ENCODE measurements at regions not wholly inside any gene's neighbourhood (a gene's known extent, or its start where the extent isn't known, plus 50 kb on each side); places are given as distances from the start of the nearest gene placed in this dataset.

- CTCF ChIA-PET: interaction anchor here (1.0 to 1.6 kb wide), 2 partner anchors 10 to 12 kb away, joined by 3 to 10 read pairs; no protein-coding TSS in a partner anchor
Observed at GRCh38 chr5:108629779-108630528, 117.7 kb upstream of the FER start.

GRCh38 chr5:108625654-108626053 lies 122.0 kb upstream of the FER start:
- DNase-seq (ENCODE audit: extremely low spot score): no peak
- POLR2A ChIA-PET: no interaction called here
- CTCF ChIA-PET: interaction anchor here (1.5 to 1.9 kb wide), 3 partner anchors 9 to 20 kb away, joined by 3 to 5 read pairs (median 4); no protein-coding TSS in a partner anchor
- no peak for TF ChIP-seq CTCF (IDR thresholded peaks at IDR 0.05; ENCODE audit: control extremely low read depth, extremely low read depth, low read depth, missing control alignments)

More at GRCh38 chr5:108629779-108630528, 117.7 kb upstream of the FER start:
- no peak for TF ChIP-seq CTCF (IDR thresholded peaks at IDR 0.05; ENCODE audit: control extremely low read depth, extremely low read depth, low read depth, missing control alignments)
- POLR2A ChIA-PET: interaction anchor here (0.6 kb wide), 1 partner anchor 170 kb away, joined by 4 read pairs; no protein-coding TSS in a partner anchor
- DNase-seq (ENCODE audit: extremely low spot score): no peak

GRCh38 chr5:108623826-108624225 lies 123.9 kb upstream of the FER start:
- ChIA-PET POLR2A (no interaction called here), CTCF (no interaction called here)
- no peak for DNase-seq (ENCODE audit: extremely low spot score)
- no peak for TF ChIP-seq CTCF (IDR thresholded peaks at IDR 0.05; ENCODE audit: control extremely low read depth, extremely low read depth, low read depth, missing control alignments)

GRCh38 chr5:108620516-108620915 lies 127.2 kb upstream of the FER start:
- TF ChIP-seq CTCF (IDR thresholded peaks at IDR 0.05; ENCODE audit: control extremely low read depth, extremely low read depth, low read depth, missing control alignments): no peak
- no peak for DNase-seq (ENCODE audit: extremely low spot score)
- POLR2A ChIA-PET: no interaction called here
- CTCF ChIA-PET: interaction anchor here (2.5 kb wide), 1 partner anchor 22 kb away, joined by 8 read pairs; no protein-coding TSS in a partner anchor

- TF ChIP-seq CTCF (IDR thresholded peaks at IDR 0.05; ENCODE audit: control extremely low read depth, extremely low read depth, low read depth, missing control alignments): no peak
- CTCF ChIA-PET: interaction anchor here (1.2 to 2.5 kb wide), 2 partner anchors 12 to 23 kb away, joined by 3 to 8 read pairs; no protein-coding TSS in a partner anchor
- DNase-seq (ENCODE audit: extremely low spot score): no peak
- POLR2A ChIA-PET: no interaction called here
Observed at GRCh38 chr5:108619815-108620214, 127.9 kb upstream of the FER start.

GRCh38 chr5:108617467-108618435 lies 129.9 kb upstream of the FER start:
- ChIA-PET POLR2A (no interaction called here), CTCF (interaction anchor here (0.7 to 2.5 kb wide), 4 partner anchors 8 to 188 kb away, joined by 3 to 8 read pairs (median 4); no protein-coding TSS in a partner anchor)
- TF ChIP-seq CTCF (IDR thresholded peaks at IDR 0.05; ENCODE audit: control extremely low read depth, extremely low read depth, low read depth, missing control alignments): no peak
- no peak for DNase-seq (ENCODE audit: extremely low spot score)

All from GM10248 (cell line).